ENCODE measurements at regions not wholly inside any gene's neighbourhood (a gene's known extent, or its start where the extent isn't known, plus 50 kb on each side); places are given as distances from the start of the nearest gene placed in this dataset.

DNA sequence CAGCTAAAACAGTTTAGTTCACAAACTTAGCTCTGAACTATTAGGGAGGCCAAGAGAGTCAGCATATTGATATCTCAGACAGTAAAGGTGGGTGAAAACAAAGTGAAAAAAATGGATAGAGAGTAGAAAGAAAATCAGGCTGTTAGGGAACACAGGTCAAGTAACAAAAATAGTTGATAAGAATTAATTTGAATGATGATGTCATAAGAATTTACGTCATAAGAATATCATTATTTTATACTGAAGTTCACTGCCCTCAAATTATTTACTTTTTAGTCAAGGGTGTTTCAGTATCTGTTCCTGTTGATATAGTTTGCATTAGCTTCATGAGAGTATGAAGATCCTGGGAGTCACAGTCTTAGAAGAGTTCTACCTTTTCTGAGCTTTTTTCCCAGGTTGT is 1134.6 kb downstream of the SI start:
- ATAC-seq = no peak
- intact Hi-C loops (cut with DNase I) = no loop called here
- no peak for DNase-seq (ENCODE audit: low spot score)

- intact Hi-C loops (cut with DNase I) = no loop called here
- ATAC-seq (no peak), DNase-seq (ENCODE audit: low spot score) (no peak)
These were observed 1138.4 kb downstream of the SI start for GRCh38 chr3:163939926-163940325.

DNA sequence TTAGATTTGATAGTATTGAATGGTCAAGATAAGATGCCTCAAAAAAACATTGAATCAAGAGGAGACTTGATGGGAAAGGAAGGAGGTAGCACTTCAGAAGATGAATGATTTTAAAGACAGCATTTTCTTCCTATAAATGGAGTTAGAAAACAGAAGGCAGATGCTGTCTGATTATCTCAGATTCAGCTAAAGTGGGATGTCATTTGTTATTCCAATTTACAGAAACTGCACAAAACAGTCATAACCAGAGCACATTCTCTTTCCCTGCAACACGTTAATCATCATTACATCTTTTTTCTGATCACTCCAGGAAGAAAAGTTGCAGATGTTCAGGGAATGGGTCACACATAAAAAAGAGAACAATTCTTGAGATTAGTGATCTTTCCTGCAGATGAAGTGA is 1141.8 kb downstream of the SI start:
- DNase-seq (ENCODE audit: low spot score) = no peak

GRCh38 chr3:163935411-163935810 is 1142.9 kb downstream of the SI start:
- ATAC-seq (no peak), DNase-seq (ENCODE audit: low spot score) (no peak)
- intact Hi-C loops (cut with DNase I) = no loop called here

More for the DNA sequence above, 1141.8 kb downstream of the SI start:
- intact Hi-C loops (cut with DNase I) = no loop called here
- ATAC-seq = no peak

GRCh38 chr3:163929069-163929652 is 1149.1 kb downstream of the SI start:
- intact Hi-C loops (cut with DNase I) = no loop called here
- DNase-seq (ENCODE audit: low spot score) (no peak), ATAC-seq (no peak)

DNA sequence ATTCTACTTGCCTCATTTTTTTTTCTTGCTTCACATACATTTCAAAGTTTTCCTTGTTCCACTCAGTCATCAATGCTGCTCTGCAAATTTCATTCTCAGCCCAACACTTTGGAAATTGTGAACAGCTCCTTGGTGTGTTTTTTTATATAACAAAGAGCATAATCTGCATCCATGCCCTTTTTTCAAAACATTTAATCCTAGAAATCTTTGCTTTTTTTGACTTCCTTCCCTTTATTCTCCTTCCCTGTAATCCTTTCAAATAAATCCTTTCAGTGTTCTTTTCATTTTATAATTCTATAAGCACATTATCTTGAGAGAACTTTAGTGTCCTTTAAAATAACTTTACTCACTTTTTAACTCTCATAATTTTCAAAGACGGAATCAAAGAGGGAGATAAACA is 1150.8 kb downstream of the SI start:
- ATAC-seq (no peak), DNase-seq (ENCODE audit: low spot score) (no peak)
- intact Hi-C loops (cut with DNase I) = no loop called here

DNA sequence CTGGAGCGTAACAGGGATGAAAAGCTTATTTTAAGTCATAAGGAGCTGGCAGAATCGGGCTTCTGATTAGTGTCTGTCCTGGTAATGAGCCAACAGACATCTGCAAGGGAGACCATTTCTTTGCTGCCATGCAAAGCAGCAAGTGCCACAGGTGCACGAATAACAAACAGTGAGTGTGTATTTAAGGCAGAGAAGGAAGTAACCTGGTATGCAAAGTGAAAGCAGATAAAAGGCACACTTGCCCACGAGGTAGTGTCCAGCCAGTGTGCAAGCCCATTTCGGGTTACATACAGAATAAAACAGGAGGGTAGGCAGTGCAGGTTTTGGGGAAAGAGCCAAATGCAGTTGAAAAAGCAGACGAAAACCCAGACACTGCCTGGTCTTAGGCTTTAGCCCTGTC is 1153.7 kb downstream of the SI start:
- DNase-seq (ENCODE audit: low spot score) = no peak
- intact Hi-C loops (cut with DNase I) = no loop called here
- ATAC-seq = no peak

- DNase-seq (ENCODE audit: low spot score) (no peak), ATAC-seq (no peak)
- intact Hi-C loops (cut with DNase I) = no loop called here
These were observed 1159.1 kb downstream of the SI start for GRCh38 chr3:163919154-163919553.

DNA sequence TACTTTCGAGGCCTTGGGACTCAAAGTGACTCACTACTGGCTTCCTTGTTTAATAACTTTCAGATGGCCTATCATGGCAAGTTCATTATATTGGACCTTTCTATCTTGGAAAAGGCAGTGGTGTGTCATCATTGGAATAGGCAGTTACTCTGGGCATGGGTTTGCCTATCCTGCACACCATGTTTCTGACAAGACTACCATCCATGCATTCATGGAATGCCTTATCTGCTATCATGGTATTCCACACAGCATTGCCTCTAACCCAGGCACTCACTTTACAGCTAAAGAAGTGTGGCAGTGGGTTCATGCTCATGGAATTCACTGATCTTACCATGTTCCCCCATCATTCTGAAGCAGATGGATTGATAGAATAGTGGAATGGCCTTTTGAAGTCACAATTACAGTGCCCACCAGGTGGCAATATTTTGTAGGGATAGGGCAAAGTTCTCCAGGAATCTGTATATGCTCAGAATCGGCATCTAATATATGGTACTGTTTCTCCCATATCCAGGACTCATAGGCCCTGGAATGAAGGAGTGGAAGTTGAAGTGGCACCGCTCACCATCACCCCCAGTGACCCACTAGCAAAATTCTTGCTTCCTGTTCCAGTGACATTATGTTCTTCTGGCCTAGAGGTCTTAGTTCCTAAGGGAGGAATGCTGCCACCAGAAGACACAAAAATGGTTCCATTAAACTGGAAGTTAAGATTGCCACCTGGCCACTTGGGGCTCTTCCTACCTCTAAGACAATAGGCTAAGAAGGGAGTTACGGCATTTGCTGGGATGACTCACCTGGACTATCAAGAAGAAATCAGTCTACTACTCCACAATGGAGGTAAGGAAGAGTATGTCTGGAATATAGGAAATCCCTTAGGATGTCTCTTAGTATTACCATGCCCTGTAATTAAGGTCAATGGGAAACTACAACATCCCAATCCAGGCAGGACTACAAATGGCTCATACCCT is 1161.4 kb downstream of the SI start:
- ATAC-seq = no peak
- intact Hi-C loops (cut with DNase I) = no loop called here
- no peak for DNase-seq (ENCODE audit: low spot score)

- intact Hi-C loops (cut with DNase I) = no loop called here
- no peak for DNase-seq (ENCODE audit: low spot score)
- no peak for ATAC-seq
These were observed 1163.0 kb downstream of the SI start for GRCh38 chr3:163915280-163915679.

DNA sequence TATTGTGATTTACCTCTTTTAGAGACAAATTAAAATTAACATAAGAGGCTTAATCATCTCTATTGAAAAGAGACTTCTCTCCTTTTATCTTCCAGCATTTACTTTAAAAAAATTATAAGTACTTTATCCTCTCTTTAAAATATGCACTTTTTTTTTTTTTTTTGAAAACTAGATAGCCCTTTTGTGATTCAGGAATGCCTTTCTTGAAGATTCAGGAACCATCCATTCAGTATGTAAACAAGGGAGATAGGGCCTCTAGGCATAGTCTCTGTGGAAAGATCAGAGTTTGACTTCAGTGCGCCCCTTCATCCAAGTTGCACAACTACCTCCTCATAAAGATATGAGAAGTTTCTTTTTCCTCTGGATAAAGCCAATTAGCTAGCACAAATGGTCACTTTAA is 1163.7 kb downstream of the SI start:
- no peak for DNase-seq (ENCODE audit: low spot score)
- ATAC-seq = no peak
- intact Hi-C loops (cut with DNase I) = no loop called here

GRCh38 chr3:163891771-163892170 is 1186.5 kb downstream of the SI start:
- intact Hi-C loops (cut with DNase I) = no loop called here
- DNase-seq (ENCODE audit: low spot score) (no peak), ATAC-seq (no peak)

- DNase-seq (ENCODE audit: low spot score) = no peak
- intact Hi-C loops (cut with DNase I) = no loop called here
- ATAC-seq = no peak
These were observed 1187.6 kb downstream of the SI start for GRCh38 chr3:163890661-163891060.

DNA sequence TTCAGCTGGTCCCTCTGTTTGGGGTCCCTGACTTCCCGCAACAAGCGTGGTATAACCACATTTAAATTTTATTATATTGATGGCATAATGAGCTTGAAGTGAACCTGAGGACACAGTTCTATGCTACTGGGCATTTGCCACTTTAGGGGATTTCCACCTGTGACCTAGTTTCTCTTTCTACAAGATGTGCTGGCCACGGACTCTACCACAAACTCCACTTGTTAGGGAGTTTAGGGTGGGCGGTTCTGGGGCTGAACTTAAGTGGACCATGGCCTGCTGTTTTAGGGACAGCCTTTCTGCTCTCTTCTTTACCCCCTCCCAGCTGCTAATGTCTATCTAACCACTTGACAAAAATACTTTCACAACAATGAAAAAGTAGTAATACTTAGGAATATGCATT is 1199.1 kb downstream of the SI start:
- no peak for DNase-seq (ENCODE audit: low spot score)
- intact Hi-C loops (cut with DNase I) = no loop called here
- ATAC-seq = no peak

- intact Hi-C loops (cut with DNase I) = no loop called here
- ATAC-seq (no peak), DNase-seq (ENCODE audit: low spot score) (no peak)
These were observed 1199.9 kb downstream of the SI start for GRCh38 chr3:163878396-163878795.

DNA sequence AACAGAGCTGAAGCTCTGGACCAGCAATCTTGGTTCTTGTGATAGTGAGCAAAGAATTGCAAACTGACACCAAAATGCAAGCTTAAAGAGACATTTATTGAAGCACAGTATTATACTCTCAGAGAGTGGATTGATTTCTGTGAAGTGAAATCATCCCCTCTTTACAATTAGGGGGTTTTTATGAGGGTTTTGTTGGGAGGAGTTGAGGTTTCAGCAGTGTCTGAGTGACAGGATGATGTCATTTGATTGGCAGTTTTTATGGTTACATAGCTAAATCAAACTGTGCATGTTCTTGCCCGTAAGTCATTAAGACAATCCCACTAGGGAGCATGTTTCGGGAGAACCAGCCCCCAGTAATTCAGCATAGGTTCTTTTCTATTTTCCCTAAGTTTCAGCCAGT is 1200.5 kb downstream of the SI start:
- no peak for DNase-seq (ENCODE audit: low spot score)
- ATAC-seq = no peak
- intact Hi-C loops (cut with DNase I) = no loop called here

GRCh38 chr3:163863146-163863545 is 1215.2 kb downstream of the SI start:
- intact Hi-C loops (cut with DNase I) = no loop called here
- ATAC-seq (no peak), DNase-seq (ENCODE audit: low spot score) (no peak)

- DNase-seq (ENCODE audit: low spot score) (no peak), ATAC-seq (no peak)
- intact Hi-C loops (cut with DNase I) = no loop called here
These were observed 1226.1 kb downstream of the SI start for GRCh38 chr3:163852233-163852632.

GRCh38 chr3:163838769-163839168 is 1239.5 kb downstream of the SI start:
- intact Hi-C loops (cut with DNase I) = no loop called here
- DNase-seq (ENCODE audit: low spot score) (no peak), ATAC-seq (no peak)

- intact Hi-C loops (cut with DNase I) = no loop called here
These were observed 1245.7 kb downstream of the SI start for GRCh38 chr3:163832547-163832946.

GRCh38 chr3:163821841-163822240 is 1256.5 kb downstream of the SI start:
- intact Hi-C loops (cut with DNase I) = no loop called here
- no peak for ATAC-seq
- no peak for DNase-seq (ENCODE audit: low spot score)

More at GRCh38 chr3:163832547-163832946, 1245.7 kb downstream of the SI start:
- no peak for DNase-seq (ENCODE audit: low spot score)
- no peak for ATAC-seq

All from sciatic nerve (tissue), 2 donors.